CD8-positive, alpha-beta memory T cell (primary cell): ENCODE measurements at regions not wholly inside any gene's neighbourhood (a gene's known extent, or its start where the extent isn't known, plus 50 kb on each side); places are given as distances from the start of the nearest gene placed in this dataset.

Source experiments
- CTCF ChIA-PET: fragments of 350-600 bp; sonication (Branson Sonifier 250); formaldehyde crosslinking; loops from one replicate; lab custom pipeline; 2021; ENCODE audit warnings: antibody characterized with exemption; lab: Charles Lee
- POLR2A ChIA-PET: fragments of 350-600 bp; sonication (Branson Sonifier 250); formaldehyde crosslinking; loops from one replicate; lab custom pipeline; 2021; ENCODE audit warnings: antibody characterized with exemption; lab: Charles Lee
- DNase-seq, 5 donors: peaks; one replicate each; pipeline versions ENCODE4 v3.0.0 to v3.0.0-alpha.2; 2020 to 2022; ENCODE audit warnings: mixed read lengths in 1 of 5
- H3K27ac ChIP-seq: one replicate; pipeline ENCODE4 v1.7.0; 2013; ENCODE audit warnings: low read depth, mild to moderate bottlenecking, low read length, moderate library complexity
- H3K27me3 ChIP-seq: 2 replicates; pipeline ENCODE4 v1.7.0; 2013; ENCODE audit warnings: low read length, mild to moderate bottlenecking; ENCODE audit not compliant: insufficient read depth, poor library complexity, severe bottlenecking
- H3K36me3 ChIP-seq: 2 replicates; pipeline ENCODE4 v1.7.0; 2013; ENCODE audit warnings: mild to moderate bottlenecking, low read length, moderate library complexity; ENCODE audit not compliant: insufficient read depth
- H3K4me1 ChIP-seq: 2 replicates; pipeline ENCODE4 v1.7.0; 2013; ENCODE audit warnings: mild to moderate bottlenecking, low read length, moderate library complexity; ENCODE audit not compliant: insufficient read depth
- H3K4me3 ChIP-seq: 2 replicates; pipeline ENCODE4 v1.7.0; 2013; ENCODE audit warnings: mild to moderate bottlenecking, low read length
- H3K9me3 ChIP-seq: 2 replicates; pipeline ENCODE4 v1.7.0; 2013; ENCODE audit warnings: mild to moderate bottlenecking, low read length
- H3K27ac Mint-ChIP-seq, 8 donors: one replicate each; pipeline ENCODE4 v1.8.0; 2020 to 2021; ENCODE audit warnings: mixed read lengths in 8 of 8, mild to moderate bottlenecking in 6 of 8, inconsistent platforms in 3 of 8, moderate library complexity in 3 of 8
- H3K27me3 Mint-ChIP-seq, 2 donors: one replicate each; pipeline ENCODE4 v1.8.0; 2020 to 2021; ENCODE audit warnings: mixed read lengths in 2 of 2, mild to moderate bottlenecking in 1 of 2, moderate library complexity in 1 of 2
- H3K36me3 Mint-ChIP-seq, 3 donors: one replicate each; pipeline ENCODE4 v1.8.0; 2020 to 2021; ENCODE audit warnings: mixed read lengths in 3 of 3, inconsistent platforms in 1 of 3, mild to moderate bottlenecking in 1 of 3
- H3K4me1 Mint-ChIP-seq, 3 donors: one replicate each; pipeline ENCODE4 v1.8.0; 2020 to 2021; ENCODE audit warnings: mixed read lengths in 3 of 3, inconsistent platforms in 1 of 3, mild to moderate bottlenecking in 1 of 3
- H3K4me3 Mint-ChIP-seq, 7 donors: one replicate each; pipeline ENCODE4 v1.8.0; 2020 to 2021; ENCODE audit warnings: mixed read lengths in 7 of 7, mild to moderate bottlenecking in 6 of 7, moderate library complexity in 4 of 7, inconsistent platforms in 2 of 7
- H3K9me3 Mint-ChIP-seq, 5 donors: one replicate each; pipeline ENCODE4 v1.8.0; 2020 to 2022; ENCODE audit warnings: mixed read lengths in 5 of 5, mild to moderate bottlenecking in 3 of 5, moderate library complexity in 2 of 5, inconsistent platforms in 1 of 5

DNA sequence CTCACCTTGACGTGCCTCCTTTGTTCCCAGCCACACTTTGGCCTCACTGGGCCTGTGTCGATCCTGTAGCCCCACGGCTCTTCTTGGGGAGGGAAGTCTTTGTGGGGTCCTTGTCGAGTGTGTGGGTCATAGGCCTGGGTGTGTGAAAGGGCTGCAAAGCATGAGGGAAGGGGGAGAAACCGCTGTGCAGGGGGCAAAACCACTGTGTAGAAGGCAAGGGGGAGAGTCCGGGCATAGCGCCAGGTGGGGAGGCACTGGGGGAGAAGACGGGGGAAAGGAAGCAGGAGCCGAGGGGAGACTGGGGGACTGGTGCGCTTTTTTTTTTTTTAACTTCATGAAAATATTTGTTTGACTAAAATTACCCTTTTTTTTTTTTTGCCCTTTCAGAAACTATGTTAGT is 65.1 kb upstream of the RASD2 start:
- ChIA-PET CTCF (no interaction called here), POLR2A (no interaction called here)
- Histone ChIP-seq H3K27me3 (no peaks in the 10 kb centered on the region), H3K4me1 (no peaks in the 10 kb centered on the region), H3K36me3 (no peaks in the 10 kb centered on the region), H3K4me3 (no peak overlapping the region), H3K9me3 (no peaks in the 10 kb centered on the region), H3K27ac (no peak overlapping the region)
- Mint-ChIP-seq H3K4me1 (no peaks in the 10 kb centered on the region), H3K27me3 (peaks cover 18 to 20% of the 10 kb centered on the region in 2 donors), H3K27ac (no peak overlapping the region), H3K4me3 (no peak overlapping the region), H3K9me3 (no peaks in the 10 kb centered on the region), H3K36me3 (peaks cover 0 to 24% (median 2%) of the 10 kb centered on the region in 3 donors)
- DNase-seq = no peak

DNA sequence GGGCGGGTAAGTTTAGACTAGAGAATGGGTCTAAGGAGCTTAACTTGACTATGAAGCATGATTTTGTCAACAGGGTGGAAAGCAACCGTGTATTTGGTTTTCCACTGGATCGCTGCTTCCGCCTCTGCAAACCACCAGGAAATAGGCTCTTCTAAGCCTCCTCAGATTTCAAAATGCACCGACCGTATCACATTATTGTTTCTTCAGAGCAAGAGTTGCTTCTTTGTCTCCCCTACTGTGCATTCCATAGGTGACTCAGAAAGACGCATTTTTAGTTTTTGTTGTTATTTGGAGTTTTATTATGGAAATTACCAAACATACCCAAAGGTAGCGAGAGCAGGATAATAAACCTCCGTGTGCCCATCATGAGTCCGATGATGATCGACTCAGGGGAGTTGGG is 64.3 kb upstream of the RASD2 start:
- no peak for DNase-seq
- peaks cover 0 to 16% (median 2%) of the 10 kb centered on the region in 3 donors for H3K36me3 Mint-ChIP-seq
- no peaks in the 10 kb centered on the region for H3K9me3 Mint-ChIP-seq
- H3K4me3 Mint-ChIP-seq = no peak overlapping the region
- H3K4me3 ChIP-seq = no peak overlapping the region
- H3K4me1 ChIP-seq = no peaks in the 10 kb centered on the region
- H3K36me3 ChIP-seq = no peaks in the 10 kb centered on the region
- no peak overlapping the region for H3K27ac ChIP-seq
- POLR2A ChIA-PET = no interaction called here
- peaks cover 22 to 27% of the 10 kb centered on the region in 2 donors for H3K27me3 Mint-ChIP-seq
- H3K4me1 Mint-ChIP-seq = peaks cover 0 to 4% (median 1%) of the 10 kb centered on the region in 3 donors
- CTCF ChIA-PET = no interaction called here
- no peaks in the 10 kb centered on the region for H3K27me3 ChIP-seq
- H3K9me3 ChIP-seq = no peaks in the 10 kb centered on the region
- no peak overlapping the region for H3K27ac Mint-ChIP-seq

GRCh38 chr22:35477911-35478582 is 62.6 kb upstream of the RASD2 start:
- H3K4me1 Mint-ChIP-seq = peaks cover 0 to 6% (median 1%) of the 10 kb centered on the region in 3 donors
- no peak overlapping the region for H3K27ac Mint-ChIP-seq
- no peak overlapping the region for H3K4me3 Mint-ChIP-seq
- ChIA-PET CTCF (no interaction called here), POLR2A (no interaction called here)
- DNase-seq = no peak
- Histone ChIP-seq H3K27ac (no peak overlapping the region), H3K9me3 (no peaks in the 10 kb centered on the region), H3K4me3 (no peak overlapping the region), H3K36me3 (no peaks in the 10 kb centered on the region), H3K27me3 (no peaks in the 10 kb centered on the region), H3K4me1 (no peaks in the 10 kb centered on the region)
- peaks cover 0 to 7% (median 2%) of the 10 kb centered on the region in 3 donors for H3K36me3 Mint-ChIP-seq
- H3K9me3 Mint-ChIP-seq = peaks cover 0 to 3% (median 0%) of the 10 kb centered on the region in 5 donors
- peaks cover 31 to 36% of the 10 kb centered on the region in 2 donors for H3K27me3 Mint-ChIP-seq

DNA sequence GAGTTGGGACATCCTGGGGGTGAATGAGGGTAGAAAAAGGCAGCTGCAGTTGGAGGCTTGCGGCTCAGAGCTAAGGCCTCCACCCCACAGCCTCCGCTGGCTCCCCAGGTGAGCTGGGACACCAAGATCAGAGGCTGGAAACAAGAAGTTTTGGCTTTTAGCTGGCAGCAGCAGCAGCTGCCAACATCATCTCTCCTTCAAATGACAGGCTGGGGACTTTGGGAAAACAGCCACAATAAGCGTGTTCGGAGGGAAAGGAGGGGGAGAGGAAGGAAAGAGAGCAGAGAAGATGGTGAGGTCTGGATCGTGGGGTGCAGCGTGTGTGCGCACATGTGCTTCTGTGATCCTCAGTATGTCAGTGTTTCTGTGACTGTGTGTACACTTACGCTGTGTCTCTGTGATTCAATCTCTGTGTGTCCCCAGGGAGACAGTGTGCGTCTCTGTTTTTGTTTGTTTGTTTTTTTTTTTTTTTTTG is 62.0 kb upstream of the RASD2 start:
- Histone ChIP-seq H3K36me3 (no peaks in the 10 kb centered on the region), H3K27ac (no peak overlapping the region), H3K9me3 (no peaks in the 10 kb centered on the region), H3K27me3 (no peaks in the 10 kb centered on the region), H3K4me1 (no peaks in the 10 kb centered on the region), H3K4me3 (no peak overlapping the region)
- POLR2A ChIA-PET = no interaction called here
- no peak overlapping the region for H3K4me3 Mint-ChIP-seq
- H3K27ac Mint-ChIP-seq = no peak overlapping the region
- CTCF ChIA-PET = no interaction called here
- peaks cover 0 to 3% (median 0%) of the 10 kb centered on the region in 5 donors for H3K9me3 Mint-ChIP-seq
- H3K36me3 Mint-ChIP-seq = peaks cover 0 to 1% (median under 1%) of the 10 kb centered on the region in 3 donors
- DNase-seq = no peak
- peaks cover 32 to 36% of the 10 kb centered on the region in 2 donors for H3K27me3 Mint-ChIP-seq
- H3K4me1 Mint-ChIP-seq = peaks cover 0 to 6% (median 1%) of the 10 kb centered on the region in 3 donors

DNA sequence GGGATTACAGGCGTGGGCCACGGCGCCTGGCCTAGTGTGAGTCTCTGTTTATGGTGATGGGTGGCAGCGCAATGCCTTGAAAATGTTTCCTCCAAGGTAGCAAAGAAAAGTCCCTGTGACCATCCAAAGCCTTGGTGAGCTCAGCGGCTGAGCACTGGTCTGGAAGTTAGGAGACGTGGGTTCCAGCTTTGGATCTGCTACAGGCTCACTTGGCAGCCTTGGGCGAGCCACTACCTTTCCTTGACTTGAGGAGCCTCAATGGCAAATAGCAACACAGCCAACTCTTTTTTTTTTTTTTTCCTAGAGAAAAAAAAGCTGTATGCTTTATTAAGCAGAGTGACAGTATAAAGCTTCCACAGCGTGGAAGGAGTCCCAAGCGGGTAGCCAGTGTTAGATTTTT is 61.3 kb upstream of the RASD2 start:
- Mint-ChIP-seq H3K36me3 (no peaks in the 10 kb centered on the region), H3K27me3 (peaks cover 31 to 41% of the 10 kb centered on the region in 2 donors), H3K4me3 (no peak overlapping the region), H3K4me1 (peaks cover 0 to 6% (median 1%) of the 10 kb centered on the region in 3 donors), H3K27ac (no peak overlapping the region), H3K9me3 (peaks cover 0 to 3% (median 0%) of the 10 kb centered on the region in 5 donors)
- POLR2A ChIA-PET = no interaction called here
- CTCF ChIA-PET = no interaction called here
- DNase-seq = no peak
- no peak overlapping the region for H3K4me3 ChIP-seq
- H3K27me3 ChIP-seq = no peaks in the 10 kb centered on the region
- no peaks in the 10 kb centered on the region for H3K36me3 ChIP-seq
- no peak overlapping the region for H3K27ac ChIP-seq
- H3K4me1 ChIP-seq = no peaks in the 10 kb centered on the region
- H3K9me3 ChIP-seq = no peaks in the 10 kb centered on the region

DNA sequence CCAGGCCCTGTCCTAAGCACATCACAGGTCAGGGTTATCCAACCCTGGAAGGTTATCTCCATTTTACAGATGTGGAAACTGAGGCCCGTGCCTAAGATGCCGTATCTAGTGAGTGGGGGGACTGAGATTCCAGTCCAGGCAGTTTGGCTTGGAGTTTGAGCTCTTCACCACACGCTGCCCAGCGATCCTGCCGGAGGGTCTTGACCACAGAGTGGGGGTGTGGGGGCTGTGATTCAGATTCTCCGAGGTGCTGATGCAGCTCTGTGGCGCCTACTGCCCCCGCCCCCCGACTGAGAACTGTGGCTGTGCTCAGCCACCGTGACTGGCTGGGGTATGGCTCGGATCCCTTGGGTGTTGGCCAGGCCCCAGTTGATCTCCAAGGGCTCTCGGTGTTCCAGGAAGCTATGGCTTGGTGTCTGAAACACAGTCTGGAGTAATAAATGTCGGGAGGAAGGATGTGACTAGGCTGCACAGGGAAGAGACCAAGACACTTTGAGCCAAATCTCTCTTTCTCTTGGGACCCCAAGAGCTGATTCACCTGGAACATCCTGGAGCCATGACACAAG is 60.6 kb upstream of the RASD2 start:
- H3K4me3 Mint-ChIP-seq = no peak overlapping the region
- peaks cover 0 to 6% (median 1%) of the 10 kb centered on the region in 3 donors for H3K4me1 Mint-ChIP-seq
- peaks cover 0 to 3% (median 0%) of the 10 kb centered on the region in 5 donors for H3K9me3 Mint-ChIP-seq
- H3K27me3 Mint-ChIP-seq = peaks cover 31 to 47% of the 10 kb centered on the region in 2 donors
- Histone ChIP-seq H3K27ac (no peak overlapping the region), H3K27me3 (no peaks in the 10 kb centered on the region), H3K4me3 (no peak overlapping the region), H3K36me3 (no peaks in the 10 kb centered on the region), H3K9me3 (no peaks in the 10 kb centered on the region), H3K4me1 (no peaks in the 10 kb centered on the region)
- H3K27ac Mint-ChIP-seq = peak overlapping the region in 2 of 8 donors; percentile 29 to 30
- DNase-seq = no peak
- H3K36me3 Mint-ChIP-seq = no peaks in the 10 kb centered on the region
- CTCF ChIA-PET = no interaction called here
- POLR2A ChIA-PET = no interaction called here

DNA sequence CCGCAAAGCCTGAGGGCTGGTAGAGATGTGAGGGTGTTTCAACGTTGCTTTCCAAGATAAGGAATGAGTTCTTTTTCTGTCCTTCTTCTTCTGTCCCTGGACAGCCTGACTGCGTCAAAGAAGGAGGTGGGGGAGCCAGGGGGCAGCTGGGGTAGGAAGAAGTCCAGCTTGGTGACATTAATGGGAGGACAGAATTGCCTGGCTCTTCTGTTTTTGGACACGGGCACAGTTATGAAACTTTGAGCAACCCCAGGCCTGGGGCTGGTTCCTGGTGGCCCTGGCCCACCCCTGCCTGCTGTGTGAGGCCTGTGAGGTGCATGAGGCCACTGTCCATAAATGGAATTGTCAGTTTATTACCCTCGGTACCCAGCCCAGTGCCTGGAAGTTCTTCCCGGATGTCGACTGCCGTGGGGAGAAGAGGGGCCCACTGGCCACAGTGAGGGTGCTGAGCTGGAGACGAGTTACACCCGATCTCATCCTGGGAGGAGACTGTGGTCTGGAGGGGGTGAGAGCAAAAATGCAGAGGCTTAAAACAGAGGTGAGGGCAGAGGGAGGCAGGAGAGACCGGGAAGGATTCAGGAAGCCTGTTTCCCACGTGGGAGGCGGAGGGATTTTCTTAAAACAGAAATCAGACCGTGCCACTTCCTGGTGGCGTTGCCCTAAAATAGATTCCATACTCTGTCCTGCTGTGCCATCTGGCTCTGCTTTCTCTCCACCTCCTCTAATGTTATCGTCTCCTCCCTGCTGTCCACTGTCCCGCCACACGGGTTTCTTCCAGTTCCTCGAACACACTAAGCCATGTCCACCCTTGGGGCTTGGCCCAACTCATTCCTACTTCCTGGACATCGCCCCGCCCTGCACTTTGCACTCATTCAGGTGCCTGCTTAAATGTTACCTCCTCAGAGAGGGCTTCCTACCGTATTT is 59.7 kb upstream of the RASD2 start:
- no peaks in the 10 kb centered on the region for H3K4me1 ChIP-seq
- peaks cover 35 to 49% of the 10 kb centered on the region in 2 donors for H3K27me3 Mint-ChIP-seq
- POLR2A ChIA-PET = no interaction called here
- H3K36me3 ChIP-seq = no peaks in the 10 kb centered on the region
- no peaks in the 10 kb centered on the region for H3K36me3 Mint-ChIP-seq
- H3K9me3 Mint-ChIP-seq = peaks cover 0 to 3% (median 0%) of the 10 kb centered on the region in 5 donors
- no peak for DNase-seq
- CTCF ChIA-PET = no interaction called here
- H3K27me3 ChIP-seq = no peaks in the 10 kb centered on the region
- H3K4me1 Mint-ChIP-seq = peaks cover 0 to 6% (median 1%) of the 10 kb centered on the region in 3 donors
- no peak overlapping the region for H3K27ac Mint-ChIP-seq
- no peak overlapping the region for H3K4me3 ChIP-seq
- no peaks in the 10 kb centered on the region for H3K9me3 ChIP-seq
- no peak overlapping the region for H3K27ac ChIP-seq
- H3K4me3 Mint-ChIP-seq = no peak overlapping the region
